GM23248 (cell line): ENCODE measurements at regions not wholly inside any gene's neighbourhood (a gene's known extent, or its start where the extent isn't known, plus 50 kb on each side); places are given as distances from the start of the nearest gene placed in this dataset.

Experiments
- EZH2 ChIP-seq: fragments of 200-600 bp; sonication (generic); IDR thresholded peaks from 2 replicates; pipeline ENCODE4 v1.6.1; 2018; ENCODE audit warnings: antibody characterized with exemption, mild to moderate bottlenecking; ENCODE audit not compliant: insufficient read depth, poor library complexity, severe bottlenecking
- EZH2phosphoT487 ChIP-seq: fragments of 200-600 bp; sonication (generic); IDR thresholded peaks from 2 replicates; pipeline ENCODE4 v1.6.1; 2018; ENCODE audit warnings: antibody characterized with exemption, moderate library complexity, mild to moderate bottlenecking, low read depth; ENCODE audit not compliant: insufficient read depth

- no peak for TF ChIP-seq EZH2phosphoT487
- no peak for TF ChIP-seq EZH2
Measured at GRCh38 chr1:214993419-214993818, 89.1 kb upstream of the KCNK2 start.
